RCC 7860 (cell line): ENCODE measurements at regions not wholly inside any gene's neighbourhood (a gene's known extent, or its start where the extent isn't known, plus 50 kb on each side); places are given as distances from the start of the nearest gene placed in this dataset.

Experiments
- DNase-seq: peaks from one replicate; pipeline ENCODE4 v3.0.0-alpha.2; 2015; ENCODE audit warnings: low spot score
- FAIRE-seq: peaks from 2 replicates; lab custom pipeline; 2012; peaks lifted over from hg19 to GRCh38; lab: Jason Lieb, UNC

- FAIRE-seq: no peak
- no peak for DNase-seq
Measured at GRCh38 chr3:19725000-19725399, 209.0 kb downstream of the EFHB start.

GRCh38 chr3:19717736-19718135 is 216.3 kb downstream of the EFHB start:
- no peak for FAIRE-seq

GRCh38 chr3:19711160-19711782 is 222.7 kb downstream of the EFHB start:
- FAIRE-seq (no peak), DNase-seq (no peak)

More at GRCh38 chr3:19717736-19718135, 216.3 kb downstream of the EFHB start:
- DNase-seq: no peak

GRCh38 chr3:19702416-19703078 is 231.5 kb downstream of the EFHB start:
- DNase-seq (no peak), FAIRE-seq (no peak)

GRCh38 chr3:19688767-19689166 is 245.2 kb downstream of the EFHB start:
- DNase-seq: no peak
- FAIRE-seq: no peak

GRCh38 chr3:19668163-19668562 is 265.9 kb downstream of the EFHB start:
- no peak for DNase-seq
- FAIRE-seq: no peak

- DNase-seq (no peak), FAIRE-seq (no peak)
Measured at GRCh38 chr3:19662486-19662885, 271.5 kb downstream of the EFHB start.

GRCh38 chr3:19652336-19652735 is 281.7 kb downstream of the EFHB start:
- FAIRE-seq: no peak
- DNase-seq: no peak

- FAIRE-seq (no peak), DNase-seq (no peak)
Measured at GRCh38 chr3:19645093-19645492, 288.9 kb downstream of the EFHB start.

GRCh38 chr3:19644405-19644804 is 289.6 kb downstream of the EFHB start:
- FAIRE-seq (no peak), DNase-seq (no peak)

- FAIRE-seq: no peak
- no peak for DNase-seq
Measured at GRCh38 chr3:19641408-19641807, 292.6 kb downstream of the EFHB start.

GRCh38 chr3:19632099-19633074 is 301.6 kb downstream of the EFHB start:
- FAIRE-seq (no peak), DNase-seq (no peak)

GRCh38 chr3:19598870-19599269 is 335.1 kb downstream of the EFHB start:
- DNase-seq (no peak), FAIRE-seq (no peak)

GRCh38 chr3:19596408-19596807 is 337.6 kb downstream of the EFHB start:
- no peak for FAIRE-seq
- DNase-seq: no peak

- FAIRE-seq: no peak
- DNase-seq: no peak
Measured at GRCh38 chr3:19595884-19596283, 338.1 kb downstream of the EFHB start.
